NCI-H2029 (cell line): ENCODE measurements at regions not wholly inside any gene's neighbourhood (a gene's known extent, or its start where the extent isn't known, plus 50 kb on each side); places are given as distances from the start of the nearest gene placed in this dataset.

Experiments
- DNase-seq: peaks from one replicate; lab custom pipeline; 2025; lab: John Stamatoyannopoulos, UW

DNA sequence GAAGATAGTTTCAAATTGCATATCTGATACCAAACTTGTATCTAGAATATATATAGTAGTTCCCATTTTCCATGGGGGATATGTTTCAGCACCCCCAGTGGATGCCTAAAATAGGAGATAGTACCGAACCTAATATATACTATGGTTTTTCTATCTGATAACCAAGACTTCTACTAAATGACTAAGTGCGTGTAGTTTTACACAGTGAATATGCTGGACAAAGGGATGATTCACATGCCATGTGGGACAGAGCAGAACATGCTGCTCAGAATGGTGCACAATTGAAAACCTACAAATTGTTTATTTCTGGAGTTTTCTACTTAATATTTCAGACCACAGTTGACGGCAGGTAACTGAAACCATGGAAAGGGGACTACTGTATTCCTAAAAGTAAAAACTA lies 73.4 kb upstream of the TP63 start:
- DNase-seq: no peak

DNA sequence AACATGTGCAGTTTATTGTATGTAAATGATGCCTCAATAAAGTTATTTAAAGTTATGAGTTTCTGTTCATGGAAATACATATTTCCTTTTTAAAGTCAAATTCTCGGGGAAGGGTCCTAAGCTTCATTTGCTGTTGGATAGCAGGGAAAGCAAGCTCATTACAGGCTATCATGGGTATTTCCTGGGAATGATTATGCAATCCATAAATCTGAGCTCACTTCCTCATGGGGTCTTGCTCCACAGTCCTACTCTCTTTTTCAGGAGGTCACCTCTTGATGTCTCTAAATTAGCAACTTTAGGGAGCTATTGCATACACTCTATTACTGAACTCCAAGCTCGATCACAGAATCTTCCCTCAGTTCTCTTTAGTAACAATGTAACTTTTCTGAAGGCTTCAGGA lies 69.9 kb upstream of the TP63 start:
- no peak for DNase-seq

DNA sequence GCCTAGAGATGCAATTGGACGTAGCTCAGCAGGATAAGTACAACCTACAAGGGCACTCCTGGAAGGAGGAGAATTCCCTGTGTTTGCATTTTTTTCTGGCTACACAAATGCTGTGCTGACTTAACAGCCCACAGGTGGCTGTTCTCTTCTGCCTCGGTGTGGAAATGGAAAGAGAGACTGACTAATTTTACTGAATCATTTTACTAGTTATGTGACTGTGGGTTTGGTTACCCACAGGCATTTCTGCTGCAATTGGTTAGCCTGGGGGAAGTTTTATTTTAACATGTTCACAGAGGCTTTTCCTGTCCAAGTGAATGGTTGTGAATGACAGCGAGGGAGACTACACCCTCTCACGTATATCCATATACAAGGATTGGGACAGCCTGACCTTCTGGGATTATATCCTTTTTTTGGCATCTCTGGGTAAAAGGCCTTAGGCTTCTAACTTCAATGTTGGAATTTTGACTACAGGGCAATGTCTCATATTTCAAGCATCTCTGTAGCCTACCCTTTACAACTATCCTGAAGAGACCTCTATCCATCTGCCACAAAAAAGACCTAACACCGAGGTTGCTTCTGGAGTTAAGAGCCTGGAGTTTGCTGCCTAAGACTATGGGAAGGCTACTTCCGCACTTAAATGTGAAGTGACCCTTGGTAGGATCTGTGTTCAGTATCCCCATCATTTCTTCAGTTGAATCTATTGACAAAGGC lies 67.2 kb upstream of the TP63 start:
- no peak for DNase-seq

DNA sequence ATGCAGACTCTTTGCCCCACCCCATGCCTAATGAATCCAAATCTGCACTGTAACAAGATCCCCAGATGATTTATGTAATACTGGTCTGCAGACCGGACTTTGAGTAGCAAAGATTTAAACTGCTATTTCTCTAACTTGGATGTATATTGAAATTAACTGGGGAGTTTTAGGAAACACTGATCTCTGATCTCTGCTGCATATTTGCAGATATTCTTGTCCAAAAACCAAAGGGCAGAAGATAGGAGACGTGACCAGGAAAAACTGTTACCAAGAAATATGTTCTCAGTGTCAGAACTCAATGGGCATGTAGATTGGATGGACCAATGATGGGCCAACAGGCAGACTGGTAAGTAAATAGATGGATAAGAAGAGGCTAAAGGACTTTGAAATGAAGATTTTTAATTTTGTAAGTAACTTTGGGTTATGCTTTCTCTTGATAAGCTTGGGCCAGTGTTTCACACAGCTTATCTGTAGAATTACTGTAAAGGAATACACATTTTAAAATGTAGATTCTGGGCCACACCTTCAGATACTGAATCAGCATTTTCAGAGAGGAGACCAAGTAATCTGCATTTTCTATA lies 64.5 kb upstream of the TP63 start:
- no peak for DNase-seq

DNA sequence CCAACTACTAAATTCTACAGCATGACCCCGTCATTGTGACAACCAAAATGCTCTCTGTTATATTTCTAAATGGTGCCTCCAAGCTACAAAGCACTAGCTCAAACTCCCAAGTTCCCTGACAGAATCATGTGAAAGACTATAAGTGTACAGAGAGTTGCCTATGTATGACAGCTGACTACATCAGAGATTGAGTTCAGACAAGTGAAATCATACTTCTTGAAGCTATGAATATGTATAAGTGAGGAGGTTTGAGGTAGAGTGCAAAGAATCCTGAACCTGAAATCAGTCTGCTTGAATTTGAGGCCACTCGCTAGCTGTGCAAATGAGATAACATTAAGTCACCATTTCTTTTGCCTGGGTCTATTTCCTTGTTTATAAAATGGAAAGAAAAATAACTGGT lies 63.9 kb upstream of the TP63 start:
- no peak for DNase-seq

DNA sequence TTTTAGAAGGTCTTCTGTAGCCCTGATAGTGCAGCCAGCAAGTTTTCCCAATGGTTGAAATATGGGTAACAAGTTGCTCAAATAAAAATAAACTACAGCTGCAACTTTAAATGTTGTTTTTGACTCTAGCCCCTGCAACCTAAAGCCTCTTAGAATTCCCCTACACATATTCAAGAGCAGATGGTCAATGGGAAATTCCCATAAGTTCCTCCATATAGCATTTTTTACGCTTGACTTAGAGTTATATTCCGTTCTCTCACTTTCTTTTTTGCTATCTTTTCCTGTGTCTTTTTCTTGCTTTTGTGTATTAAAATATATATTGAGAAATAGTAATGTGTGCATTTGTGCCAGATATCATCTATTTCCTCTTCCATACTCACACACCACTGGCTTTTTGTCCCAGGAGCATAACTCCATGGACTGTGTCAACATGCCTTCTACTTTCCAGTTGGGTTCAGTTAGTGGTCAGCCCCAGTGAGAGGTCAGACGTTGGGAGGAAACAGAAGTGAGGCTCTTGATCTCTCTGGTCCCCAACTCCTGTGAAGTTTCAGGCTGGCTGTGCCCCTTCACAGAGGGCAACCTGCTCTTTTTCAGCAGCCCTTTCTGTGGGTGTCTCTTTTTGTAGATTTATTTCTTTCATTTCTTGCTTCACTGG lies 63.3 kb upstream of the TP63 start:
- no peak for DNase-seq

DNA sequence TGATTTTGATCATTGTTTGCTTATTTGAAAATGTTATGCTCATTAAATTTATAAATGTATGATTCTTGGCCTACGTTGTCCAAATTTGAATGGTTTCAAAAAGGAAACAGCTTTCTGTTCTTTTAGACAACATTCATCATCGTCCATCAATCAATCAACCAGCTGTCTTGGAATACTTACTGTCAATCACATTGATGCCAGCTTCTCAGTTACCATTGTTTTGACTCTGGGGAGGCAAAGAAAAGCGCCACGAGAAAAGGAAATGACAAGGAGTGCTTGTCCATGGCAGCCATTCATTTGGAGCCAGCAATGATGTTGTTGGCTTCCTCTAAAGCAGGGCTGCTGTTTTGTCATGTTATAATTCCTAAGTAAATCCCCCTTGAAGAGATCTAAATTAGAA lies 62.2 kb upstream of the TP63 start:
- no peak for DNase-seq

DNA sequence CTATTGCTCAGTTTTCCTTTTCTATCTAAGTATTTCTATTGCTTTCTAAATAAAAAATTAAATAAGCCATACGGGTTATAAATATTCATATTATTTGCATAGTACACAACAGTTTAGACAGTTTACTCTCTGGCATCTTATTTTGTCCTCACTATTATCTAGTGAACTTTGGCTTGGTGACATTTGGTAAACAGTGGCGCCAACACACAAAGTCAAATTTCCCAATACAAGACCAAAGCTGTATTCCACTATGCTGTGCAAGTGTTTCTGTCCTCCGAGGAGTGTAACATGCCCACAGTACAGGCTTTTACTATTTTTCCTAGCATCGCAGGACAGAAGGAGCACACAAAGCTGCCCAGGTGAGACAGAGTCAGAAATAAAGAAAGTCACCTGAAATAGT lies 61.7 kb upstream of the TP63 start:
- DNase-seq: no peak

DNA sequence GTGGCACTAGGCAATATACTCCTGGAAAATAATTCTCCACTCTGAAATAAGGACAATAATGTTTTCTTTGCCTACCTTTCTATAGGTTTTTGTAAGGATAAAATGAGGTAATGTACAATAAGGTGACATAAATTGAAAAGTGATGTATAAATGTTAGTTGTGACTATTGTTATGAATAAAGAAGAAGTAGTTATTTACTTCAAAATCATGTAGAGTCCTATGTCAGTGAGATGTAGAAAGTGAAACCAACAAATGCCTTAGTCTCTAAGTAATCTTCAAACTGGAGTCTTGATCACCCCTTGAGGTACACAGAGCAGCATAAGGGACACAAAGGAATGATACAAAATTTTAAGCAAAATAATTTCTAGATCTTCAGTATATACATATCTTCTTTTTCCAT lies 60.3 kb upstream of the TP63 start:
- DNase-seq: no peak

DNA sequence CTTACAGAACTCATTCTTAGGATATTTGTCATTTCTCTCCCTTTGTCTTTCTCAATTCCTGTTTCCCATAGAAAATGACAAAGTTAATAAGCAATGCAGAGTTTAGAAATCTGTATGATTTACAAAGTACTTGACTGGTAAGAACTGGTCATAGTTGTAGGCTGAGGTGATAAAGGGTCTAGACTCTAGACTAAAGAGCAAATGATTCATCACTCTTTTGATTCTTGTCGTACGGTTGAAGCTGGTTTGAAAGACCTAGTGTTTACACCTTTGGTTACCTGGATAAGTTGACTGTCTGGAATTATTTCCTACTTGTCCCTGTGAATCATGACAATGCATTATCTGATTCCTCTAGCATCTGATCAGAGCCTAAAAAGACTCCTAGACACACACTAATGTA lies 58.9 kb upstream of the TP63 start:
- DNase-seq: no peak

DNA sequence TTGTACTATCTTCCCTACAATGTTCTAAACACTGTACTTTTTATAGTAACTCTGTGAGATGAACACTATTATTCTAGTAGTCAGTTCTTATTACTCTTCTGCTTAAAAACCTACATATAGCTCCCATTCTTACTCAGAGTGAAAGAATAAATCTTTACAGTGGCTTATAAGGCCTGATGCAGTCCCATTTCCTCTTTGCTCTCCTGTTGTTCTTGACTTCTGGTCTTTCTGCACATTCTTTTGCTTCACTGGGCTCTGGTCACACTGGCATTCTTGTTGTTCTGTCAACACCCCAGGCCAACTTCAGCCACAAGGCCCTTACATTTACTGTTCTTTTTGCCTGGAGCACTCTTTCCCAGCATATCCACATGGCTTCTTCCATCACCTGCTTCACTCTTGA lies 58.2 kb upstream of the TP63 start:
- no peak for DNase-seq

DNA sequence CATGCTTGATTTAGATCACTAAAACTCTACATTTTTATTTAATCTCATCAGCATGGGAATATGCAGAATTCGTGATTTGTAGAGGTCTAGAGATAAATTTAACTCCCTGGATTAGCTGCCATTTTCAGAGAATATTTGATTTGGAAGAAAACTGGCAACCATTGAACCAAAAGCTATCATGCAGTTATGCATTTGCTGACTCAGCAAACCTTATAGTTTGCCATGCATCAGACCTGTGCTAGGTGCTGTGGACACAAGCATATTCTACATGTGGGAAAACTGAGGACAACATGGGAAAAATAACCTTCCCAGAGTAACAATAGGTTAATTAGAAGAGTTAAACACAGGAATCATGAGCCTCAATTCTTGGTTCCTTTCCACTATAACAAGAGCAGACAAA lies 54.7 kb upstream of the TP63 start:
- DNase-seq: no peak

DNA sequence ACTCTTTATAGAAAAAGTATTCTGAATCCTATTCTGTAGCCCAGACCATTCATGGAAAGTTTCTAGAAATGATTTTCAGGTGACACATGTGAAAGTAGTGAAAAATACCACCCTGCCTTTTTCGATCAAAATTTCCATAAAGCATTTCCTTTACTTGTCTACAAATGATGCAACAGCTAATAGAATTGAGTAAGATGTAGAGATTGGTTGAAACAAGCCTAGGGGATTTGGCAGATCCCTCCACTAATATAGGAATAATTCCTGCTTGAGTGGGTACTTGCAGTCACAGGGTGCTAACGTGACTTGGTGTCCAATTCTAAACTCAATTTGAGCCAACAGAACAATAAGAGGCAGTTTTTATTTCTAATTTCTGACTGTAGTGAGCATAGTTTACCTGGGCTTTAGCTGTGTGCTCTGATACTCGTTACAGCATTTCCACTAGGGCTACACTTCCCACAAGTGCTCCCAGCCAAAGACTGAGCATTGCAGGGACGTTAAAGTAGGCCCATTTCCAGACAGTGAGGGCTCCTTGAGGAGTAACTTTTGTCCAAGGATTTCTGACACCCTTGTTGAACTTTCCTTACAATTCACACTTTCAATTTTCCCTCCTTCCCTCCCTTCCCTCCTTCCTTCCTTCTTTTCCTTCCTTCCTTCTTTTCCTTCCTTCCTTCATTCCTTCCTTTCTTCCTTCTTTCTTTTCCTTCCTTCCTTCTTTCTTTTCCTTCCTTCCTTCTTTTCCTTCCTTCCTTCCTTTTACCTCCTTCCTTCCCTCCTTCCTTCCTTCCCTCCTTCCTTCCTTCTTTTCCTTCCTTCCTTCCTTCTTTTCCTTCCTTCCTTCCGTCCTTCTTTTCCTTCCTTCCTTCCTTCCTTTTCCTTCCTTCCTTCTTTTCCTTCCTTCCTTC lies 53.9 kb upstream of the TP63 start:
- no peak for DNase-seq

DNA sequence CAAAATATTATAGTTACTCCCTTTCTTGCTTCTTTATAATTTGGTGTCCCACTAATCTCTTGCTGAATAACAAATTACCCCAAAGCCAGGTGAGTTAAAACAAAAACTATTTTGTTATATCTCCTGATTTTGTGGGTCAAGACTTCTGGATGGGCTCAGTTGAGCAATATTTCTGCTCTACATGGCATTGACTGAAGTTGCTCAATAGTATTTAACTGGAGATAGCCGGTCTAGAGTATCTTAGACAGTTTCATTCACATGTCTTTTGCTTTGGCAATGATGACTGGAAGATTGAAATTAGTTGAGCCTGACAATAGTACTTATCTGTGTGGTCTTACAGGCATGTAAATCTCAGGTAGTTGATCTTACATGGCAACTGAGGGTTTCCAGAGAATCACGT lies 51.0 kb upstream of the TP63 start:
- DNase-seq: no peak
